GM12878 (cell line): ENCODE measurements at regions not wholly inside any gene's neighbourhood (a gene's known extent, or its start where the extent isn't known, plus 50 kb on each side); places are given as distances from the start of the nearest gene placed in this dataset.

Experiments
- ATF3 ChIP-seq: IDR thresholded peaks from 2 replicates; pipeline ENCODE4 v1.6.1; 2011; ENCODE audit warnings: low read depth, mild to moderate bottlenecking, low read length, moderate library complexity, borderline replicate concordance; ENCODE audit errors: extremely low read depth
- EZH2 ChIP-seq: IDR thresholded peaks from 2 replicates; pipeline ENCODE4 v1.6.1; 2012; ENCODE audit warnings: low read depth, mild to moderate bottlenecking, control low read depth, inconsistent platforms, low read length, borderline replicate concordance; ENCODE audit not compliant: control insufficient read depth
- GABPA ChIP-seq: IDR thresholded peaks from 2 replicates; pipeline ENCODE4 v1.6.1; 2014; ENCODE audit warnings: antibody characterized with exemption, low read depth, mild to moderate bottlenecking, inconsistent platforms
- LARP7 ChIP-seq: fragments of 450-650 bp; IDR thresholded peaks from 2 replicates; pipeline ENCODE4 v1.6.1; 2017; ENCODE audit warnings: mild to moderate bottlenecking
- MXI1 ChIP-seq: fragments of 150-350 bp; IDR thresholded peaks from 2 replicates; pipeline ENCODE4 v1.6.1; 2011; ENCODE audit warnings: low read depth, mild to moderate bottlenecking, inconsistent platforms, low read length, improper control_type of control experiment
- POLR2A ChIP-seq: IDR thresholded peaks from 2 replicates; pipeline ENCODE4 v1.6.1; 2011; ENCODE audit warnings: low read depth, mild to moderate bottlenecking, low read length
- POLR2AphosphoS5 ChIP-seq: IDR thresholded peaks from 2 replicates; pipeline ENCODE4 v1.6.1; 2011; ENCODE audit warnings: mild to moderate bottlenecking, low read length, inconsistent platforms
- SPI1 ChIP-seq: IDR thresholded peaks from 2 replicates; pipeline ENCODE4 v1.6.1; 2011; ENCODE audit warnings: low read depth, mild to moderate bottlenecking, low read length, moderate library complexity, borderline replicate concordance; ENCODE audit not compliant: insufficient read depth
- TCF7 ChIP-seq: IDR thresholded peaks from 2 replicates; pipeline ENCODE4 v1.6.1; 2014; ENCODE audit warnings: antibody characterized with exemption, borderline replicate concordance
- TF ChIP-seq, protein P1 (sequence below): fragments of 450-650 bp; IDR thresholded peaks from 2 replicates; pipeline ENCODE4 v1.6.1; 2016; ENCODE audit warnings: mild to moderate bottlenecking
- TF ChIP-seq, protein P2 (sequence below), 3 experiments: IDR thresholded peaks in 2 of 3; conservative IDR thresholded peaks in 1 of 3; 2 replicates each; pipeline ENCODE4 v1.5.1; 2011; ENCODE audit warnings: low read depth in 3 of 3, low read length in 3 of 3, mild to moderate bottlenecking in 3 of 3, control low read depth in 2 of 3, moderate library complexity in 2 of 3, inconsistent platforms in 1 of 3, mixed read lengths in 1 of 3; ENCODE audit not compliant: control insufficient read depth in 2 of 3, insufficient read depth in 1 of 3; ENCODE audit errors: extremely low read depth in 1 of 3

DNA sequence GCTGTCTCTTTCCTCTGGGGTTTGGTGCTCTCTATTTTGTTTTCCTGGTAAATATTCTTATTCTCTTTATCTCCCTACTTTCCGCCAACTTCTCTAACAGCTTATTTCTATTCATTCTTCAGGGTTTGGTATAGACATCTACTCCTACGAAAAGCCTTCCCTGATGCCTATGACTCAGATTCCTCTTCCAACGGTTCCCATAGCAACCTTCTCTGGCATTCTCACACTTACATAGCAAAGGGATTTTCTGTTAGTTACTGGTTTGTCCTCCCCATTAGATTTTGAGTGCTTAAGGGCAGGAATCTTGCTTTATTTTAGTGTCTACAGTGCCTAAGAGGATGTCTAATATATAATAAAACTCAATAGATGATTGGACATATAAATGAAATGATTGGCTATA, 407.6 kb upstream of the DEPDC1 start:
- TF ChIP-seq GABPA (no peak), POLR2AphosphoS5 (no peak), LARP7 (no peak), TCF7 (no peak), SPI1 (no peak), ATF3 (no peak), MXI1 (no peak), POLR2A (no peak), EZH2 (no peak)
- TF ChIP-seq, protein P1, sequence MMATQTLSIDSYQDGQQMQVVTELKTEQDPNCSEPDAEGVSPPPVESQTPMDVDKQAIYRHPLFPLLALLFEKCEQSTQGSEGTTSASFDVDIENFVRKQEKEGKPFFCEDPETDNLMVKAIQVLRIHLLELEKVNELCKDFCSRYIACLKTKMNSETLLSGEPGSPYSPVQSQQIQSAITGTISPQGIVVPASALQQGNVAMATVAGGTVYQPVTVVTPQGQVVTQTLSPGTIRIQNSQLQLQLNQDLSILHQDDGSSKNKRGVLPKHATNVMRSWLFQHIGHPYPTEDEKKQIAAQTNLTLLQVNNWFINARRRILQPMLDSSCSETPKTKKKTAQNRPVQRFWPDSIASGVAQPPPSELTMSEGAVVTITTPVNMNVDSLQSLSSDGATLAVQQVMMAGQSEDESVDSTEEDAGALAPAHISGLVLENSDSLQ, result no peak
- TF ChIP-seq, protein P2, sequence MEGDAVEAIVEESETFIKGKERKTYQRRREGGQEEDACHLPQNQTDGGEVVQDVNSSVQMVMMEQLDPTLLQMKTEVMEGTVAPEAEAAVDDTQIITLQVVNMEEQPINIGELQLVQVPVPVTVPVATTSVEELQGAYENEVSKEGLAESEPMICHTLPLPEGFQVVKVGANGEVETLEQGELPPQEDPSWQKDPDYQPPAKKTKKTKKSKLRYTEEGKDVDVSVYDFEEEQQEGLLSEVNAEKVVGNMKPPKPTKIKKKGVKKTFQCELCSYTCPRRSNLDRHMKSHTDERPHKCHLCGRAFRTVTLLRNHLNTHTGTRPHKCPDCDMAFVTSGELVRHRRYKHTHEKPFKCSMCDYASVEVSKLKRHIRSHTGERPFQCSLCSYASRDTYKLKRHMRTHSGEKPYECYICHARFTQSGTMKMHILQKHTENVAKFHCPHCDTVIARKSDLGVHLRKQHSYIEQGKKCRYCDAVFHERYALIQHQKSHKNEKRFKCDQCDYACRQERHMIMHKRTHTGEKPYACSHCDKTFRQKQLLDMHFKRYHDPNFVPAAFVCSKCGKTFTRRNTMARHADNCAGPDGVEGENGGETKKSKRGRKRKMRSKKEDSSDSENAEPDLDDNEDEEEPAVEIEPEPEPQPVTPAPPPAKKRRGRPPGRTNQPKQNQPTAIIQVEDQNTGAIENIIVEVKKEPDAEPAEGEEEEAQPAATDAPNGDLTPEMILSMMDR (IDR thresholded peaks at IDR 0.05 in 2 of 3, conservative IDR thresholded peaks at IDR 0.05 in 1 of 3; ENCODE audit: control insufficient read depth in 2 of 3, extremely low read depth in 1 of 3, insufficient read depth in 1 of 3, low read depth in 3 of 3, low read length in 3 of 3), result no peak
